ENCODE measurements at regions not wholly inside any gene's neighbourhood (a gene's known extent, or its start where the extent isn't known, plus 50 kb on each side); places are given as distances from the start of the nearest gene placed in this dataset.

GRCh38 chr6:105978974-105979373 is 107.2 kb upstream of the PRDM1 start:
- no peak for TF ChIP-seq CTCF (IDR thresholded peaks at IDR 0.05; ENCODE audit: extremely low read depth, missing control alignments)
- no peak for DNase-seq (ENCODE audit: low spot score)

- TF ChIP-seq CTCF (IDR thresholded peaks at IDR 0.05; ENCODE audit: extremely low read depth, missing control alignments), result no peak
- DNase-seq (ENCODE audit: low spot score), result no peak
Observed at GRCh38 chr6:105977934-105978504, 108.1 kb upstream of the PRDM1 start.

DNA sequence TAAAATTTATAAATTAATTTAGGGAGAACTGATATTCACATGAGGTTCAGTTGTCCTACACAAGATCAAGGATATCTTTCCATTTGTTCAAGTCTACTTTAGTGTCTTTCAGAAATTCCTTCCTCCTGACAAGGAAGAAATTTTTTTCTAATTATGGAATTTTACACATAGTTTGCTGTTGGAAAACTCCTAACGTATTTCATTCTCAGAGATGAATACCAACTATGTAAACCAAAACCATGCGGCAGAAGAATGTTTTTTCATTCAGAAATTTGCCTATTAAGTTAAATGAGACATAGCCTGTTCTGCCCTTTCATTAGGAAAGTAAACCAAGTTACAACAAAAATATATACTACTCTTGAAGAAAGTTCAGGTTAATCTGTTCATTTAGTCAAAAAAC is 111.2 kb upstream of the PRDM1 start:
- no peak for DNase-seq (ENCODE audit: low spot score)
- no peak for TF ChIP-seq CTCF (IDR thresholded peaks at IDR 0.05; ENCODE audit: extremely low read depth, missing control alignments)

DNA sequence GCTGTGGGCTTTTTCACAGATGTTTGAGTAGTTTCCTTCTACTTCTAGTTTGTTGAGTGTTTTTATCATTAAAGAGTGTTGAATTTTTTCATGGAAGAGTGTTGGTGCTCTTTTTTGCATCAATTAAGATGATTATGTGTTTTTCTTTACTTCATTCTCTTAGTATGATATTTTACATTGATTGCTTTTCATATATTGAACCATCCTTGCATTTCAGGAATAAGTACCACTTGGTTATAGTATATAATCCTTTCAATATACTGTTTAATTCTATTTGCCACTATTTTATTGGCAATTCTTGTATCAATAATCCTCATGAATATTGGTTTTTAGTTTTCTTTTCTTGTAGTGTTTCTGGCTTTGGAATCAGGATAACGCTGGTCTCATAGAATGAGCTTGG is 113.7 kb upstream of the PRDM1 start:
- TF ChIP-seq CTCF (IDR thresholded peaks at IDR 0.05; ENCODE audit: extremely low read depth, missing control alignments), result no peak
- DNase-seq (ENCODE audit: low spot score), result no peak

DNA sequence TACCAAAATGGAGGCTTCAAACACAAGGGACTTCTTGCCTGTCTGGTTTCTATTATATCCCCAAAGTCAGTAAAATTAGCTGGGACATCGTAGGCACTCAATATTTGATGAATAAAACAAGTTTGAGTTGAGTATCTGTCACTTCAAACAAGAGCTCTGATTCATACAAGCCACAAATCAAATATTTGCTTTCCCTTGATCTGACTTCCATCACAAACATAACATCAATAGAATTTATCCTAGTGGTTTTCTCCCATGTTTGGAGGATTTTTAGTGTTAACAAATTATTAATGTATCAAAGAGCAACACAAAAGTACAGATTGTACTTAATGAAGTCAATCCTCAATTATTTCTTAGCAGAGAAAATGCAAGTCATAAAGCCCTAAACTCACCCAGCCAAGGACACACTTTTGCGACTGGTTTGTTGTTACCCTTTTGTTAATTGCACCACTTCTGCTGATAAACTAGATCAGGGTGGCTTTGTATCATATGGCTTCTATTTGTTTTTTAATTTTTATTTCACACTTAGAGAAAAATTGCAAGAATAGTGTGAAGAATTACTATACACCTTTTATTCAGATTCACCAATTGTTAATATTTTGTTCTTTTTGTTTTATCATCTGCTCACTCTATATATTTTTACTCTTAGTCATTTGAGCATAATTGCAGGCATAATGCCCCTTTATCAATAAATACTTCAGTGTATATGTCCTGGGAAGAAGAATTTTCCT is 117.4 kb upstream of the PRDM1 start:
- no peak for TF ChIP-seq CTCF (IDR thresholded peaks at IDR 0.05; ENCODE audit: extremely low read depth, missing control alignments)
- DNase-seq (ENCODE audit: low spot score), result no peak

DNA sequence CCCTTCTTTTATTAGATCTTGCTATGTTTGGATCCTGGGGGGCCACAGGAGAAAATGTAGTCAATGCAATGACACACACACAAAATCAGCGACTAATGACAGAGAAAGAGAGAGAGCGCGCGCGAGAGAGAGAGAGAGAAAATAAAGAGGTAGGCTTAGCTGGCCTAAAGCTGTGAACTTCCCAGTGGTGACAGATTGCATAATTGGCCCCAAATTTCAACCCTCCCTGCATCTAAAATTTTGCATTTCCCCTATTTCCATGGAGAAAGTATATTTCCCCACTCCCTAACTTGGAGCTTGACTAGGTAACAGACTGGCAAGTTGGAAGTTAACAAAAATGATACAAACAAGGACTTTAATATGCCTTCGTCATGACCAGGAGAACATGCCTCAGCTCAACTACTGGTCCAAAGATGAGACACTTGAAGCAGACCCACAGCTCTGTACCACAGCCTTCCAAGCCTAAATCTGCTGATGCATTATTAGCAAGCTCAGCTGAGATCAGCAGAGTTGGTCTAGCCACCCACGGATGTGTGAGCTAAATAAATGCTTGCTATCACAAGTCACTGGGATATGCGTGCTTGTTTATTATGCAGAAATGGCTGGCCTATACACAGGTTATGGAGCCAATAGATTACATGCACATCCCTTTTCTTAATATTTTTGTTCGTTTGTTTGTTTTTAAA is 118.1 kb upstream of the PRDM1 start:
- TF ChIP-seq CTCF (IDR thresholded peaks at IDR 0.05; ENCODE audit: extremely low read depth, missing control alignments), result no peak
- no peak for DNase-seq (ENCODE audit: low spot score)

GRCh38 chr6:105966481-105966880 is 119.7 kb upstream of the PRDM1 start:
- no peak for TF ChIP-seq CTCF (IDR thresholded peaks at IDR 0.05; ENCODE audit: extremely low read depth, missing control alignments)
- no peak for DNase-seq (ENCODE audit: low spot score)
